Glutamatergic neuron (in vitro differentiated cells): ENCODE measurements at regions not wholly inside any gene's neighbourhood (a gene's known extent, or its start where the extent isn't known, plus 50 kb on each side); places are given as distances from the start of the nearest gene placed in this dataset.
"Not testable (repeated sequence)": the region's sequence is repeated elsewhere in the genome, so short reads cannot be mapped to it uniquely, and the experiment has no call there.

ENCODE experiments used
- DNase-seq: peaks from one replicate; pipeline ENCODE4 v3.0.0; 2022
- H3K27ac Mint-ChIP-seq: one replicate; pipeline ENCODE4 v1.8.0; 2020; ENCODE audit warnings: mild to moderate bottlenecking, mixed read lengths, inconsistent platforms; ENCODE audit not compliant: unreplicated experiment
- H3K27me3 Mint-ChIP-seq: one replicate; pipeline ENCODE4 v1.8.0; 2020; ENCODE audit warnings: mild to moderate bottlenecking, moderate library complexity, mixed read lengths, inconsistent platforms; ENCODE audit not compliant: unreplicated experiment
- H3K36me3 Mint-ChIP-seq: one replicate; pipeline ENCODE4 v1.8.0; 2020; ENCODE audit warnings: mild to moderate bottlenecking, mixed read lengths, inconsistent platforms; ENCODE audit not compliant: unreplicated experiment
- H3K4me1 Mint-ChIP-seq: one replicate; pipeline ENCODE4 v1.8.0; 2020; ENCODE audit warnings: mild to moderate bottlenecking, low read depth, mixed read lengths, inconsistent platforms; ENCODE audit not compliant: unreplicated experiment
- H3K4me3 Mint-ChIP-seq: one replicate; pipeline ENCODE4 v1.8.0; 2020; ENCODE audit warnings: mild to moderate bottlenecking, mixed read lengths, inconsistent platforms; ENCODE audit not compliant: unreplicated experiment
- H3K9me3 Mint-ChIP-seq: one replicate; pipeline ENCODE4 v1.8.0; 2020; ENCODE audit warnings: mild to moderate bottlenecking, moderate library complexity, mixed read lengths, inconsistent platforms; ENCODE audit not compliant: unreplicated experiment
- TF ChIP-seq, protein P1 (sequence below): fragments of 200-600 bp; sonication (generic); IDR thresholded peaks from one replicate; pipeline ENCODE4 v1.5.0; 2021; ENCODE audit not compliant: partially characterized antibody, unreplicated experiment

DNA sequence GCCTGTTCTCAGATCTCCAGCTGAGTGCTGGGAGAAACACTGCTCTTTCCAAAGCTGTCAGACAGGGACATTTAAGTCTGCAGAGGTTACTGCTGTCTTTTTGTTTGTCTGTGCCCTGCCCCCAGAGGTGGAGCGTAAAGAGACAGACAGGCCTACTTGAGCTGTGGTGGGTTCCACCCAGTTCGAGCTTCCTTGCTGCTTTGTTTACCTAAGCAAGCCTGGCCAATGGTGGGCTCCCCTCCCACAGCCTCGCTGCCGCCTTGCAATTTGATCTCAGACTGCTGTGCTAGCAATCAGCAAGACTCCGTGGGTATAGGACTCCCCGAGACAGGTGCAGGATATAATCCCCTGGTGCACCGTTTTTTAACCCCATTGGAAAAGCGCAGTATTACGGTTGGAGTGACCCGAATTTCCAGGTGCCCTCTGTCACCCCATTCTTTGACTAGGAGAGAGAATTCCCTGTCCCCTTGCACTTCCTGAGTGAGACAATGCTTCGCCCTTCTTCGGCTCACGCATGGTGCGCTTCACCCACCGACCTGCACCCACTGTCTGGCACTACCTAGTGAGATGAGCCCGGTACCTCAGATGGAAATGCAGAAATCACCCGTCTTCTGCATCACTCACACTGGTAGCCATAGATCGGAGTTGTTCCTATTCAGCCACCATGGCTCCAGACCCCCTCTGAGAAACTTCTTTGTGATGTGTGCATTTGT lies 650.3 kb upstream of the ALG10B start:
- Mint-ChIP-seq H3K27me3 (no peaks in the 10 kb centered on the region), H3K27ac (no peak overlapping the region), H3K9me3 (peaks cover 13% of the 10 kb centered on the region), H3K4me1 (no peaks in the 10 kb centered on the region), H3K4me3 (no peak overlapping the region), H3K36me3 (no peaks in the 10 kb centered on the region)
- DNase-seq = no peak
- TF ChIP-seq, protein P1, sequence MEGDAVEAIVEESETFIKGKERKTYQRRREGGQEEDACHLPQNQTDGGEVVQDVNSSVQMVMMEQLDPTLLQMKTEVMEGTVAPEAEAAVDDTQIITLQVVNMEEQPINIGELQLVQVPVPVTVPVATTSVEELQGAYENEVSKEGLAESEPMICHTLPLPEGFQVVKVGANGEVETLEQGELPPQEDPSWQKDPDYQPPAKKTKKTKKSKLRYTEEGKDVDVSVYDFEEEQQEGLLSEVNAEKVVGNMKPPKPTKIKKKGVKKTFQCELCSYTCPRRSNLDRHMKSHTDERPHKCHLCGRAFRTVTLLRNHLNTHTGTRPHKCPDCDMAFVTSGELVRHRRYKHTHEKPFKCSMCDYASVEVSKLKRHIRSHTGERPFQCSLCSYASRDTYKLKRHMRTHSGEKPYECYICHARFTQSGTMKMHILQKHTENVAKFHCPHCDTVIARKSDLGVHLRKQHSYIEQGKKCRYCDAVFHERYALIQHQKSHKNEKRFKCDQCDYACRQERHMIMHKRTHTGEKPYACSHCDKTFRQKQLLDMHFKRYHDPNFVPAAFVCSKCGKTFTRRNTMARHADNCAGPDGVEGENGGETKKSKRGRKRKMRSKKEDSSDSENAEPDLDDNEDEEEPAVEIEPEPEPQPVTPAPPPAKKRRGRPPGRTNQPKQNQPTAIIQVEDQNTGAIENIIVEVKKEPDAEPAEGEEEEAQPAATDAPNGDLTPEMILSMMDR = no peak

DNA sequence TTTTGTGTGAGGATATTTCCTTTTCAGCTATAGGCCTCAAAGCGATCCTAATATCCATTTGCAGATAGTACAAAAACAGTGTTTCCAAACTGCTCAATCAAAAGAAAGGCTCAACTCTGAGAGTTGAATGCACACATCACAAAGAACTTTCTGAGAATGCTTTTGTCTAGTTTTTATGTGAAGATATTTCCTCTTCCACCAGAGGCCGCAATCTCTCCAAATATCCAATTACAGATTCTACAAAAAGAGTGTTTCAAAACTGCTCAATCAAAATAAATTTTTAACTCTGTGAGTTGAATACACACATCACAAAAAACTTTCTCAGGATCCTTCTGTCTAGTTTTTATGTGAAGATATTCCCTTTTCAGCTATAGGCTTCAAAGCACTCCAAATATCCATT lies 648.0 kb upstream of the ALG10B start:
- not testable (repeated sequence) for H3K27ac Mint-ChIP-seq, H3K4me1 Mint-ChIP-seq, DNase-seq, H3K27me3 Mint-ChIP-seq, H3K36me3 Mint-ChIP-seq, H3K9me3 Mint-ChIP-seq, H3K4me3 Mint-ChIP-seq

DNA sequence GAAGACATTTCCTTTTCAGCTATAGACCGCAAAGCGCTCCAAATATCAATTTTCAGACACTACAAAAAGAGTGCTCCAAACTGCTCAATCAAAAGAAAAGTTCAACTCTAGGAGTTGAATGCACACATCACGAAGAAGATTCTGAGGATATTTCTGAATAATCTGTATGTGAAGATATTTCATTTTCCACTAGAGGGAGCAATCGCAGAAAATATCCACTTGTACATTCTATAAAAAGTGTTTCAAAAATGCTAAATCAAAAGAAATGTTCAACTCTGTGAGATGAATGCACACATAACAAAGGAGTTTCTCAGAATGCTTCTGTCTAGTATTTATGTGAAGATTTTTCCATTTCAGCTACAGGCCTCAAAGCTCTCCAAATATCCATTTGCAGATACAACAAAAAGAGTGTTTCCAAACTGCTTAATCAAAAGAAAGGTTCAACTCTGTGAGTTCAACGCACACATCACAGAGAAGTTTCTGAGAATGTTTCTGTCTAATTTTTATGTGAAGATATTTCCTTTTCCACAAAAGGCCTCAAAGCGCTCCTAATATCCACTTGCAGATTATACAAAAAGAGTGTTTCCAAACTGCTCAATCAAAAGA lies 643.8 kb upstream of the ALG10B start:
- DNase-seq = no peak
- Mint-ChIP-seq H3K9me3 (peaks cover 3% of the 10 kb centered on the region), H3K27me3 (no peaks in the 10 kb centered on the region), H3K4me3 (no peak overlapping the region), H3K36me3 (no peaks in the 10 kb centered on the region), H3K4me1 (no peaks in the 10 kb centered on the region), H3K27ac (no peak overlapping the region)
- TF ChIP-seq, protein P1 = peak; percentile 27

DNA sequence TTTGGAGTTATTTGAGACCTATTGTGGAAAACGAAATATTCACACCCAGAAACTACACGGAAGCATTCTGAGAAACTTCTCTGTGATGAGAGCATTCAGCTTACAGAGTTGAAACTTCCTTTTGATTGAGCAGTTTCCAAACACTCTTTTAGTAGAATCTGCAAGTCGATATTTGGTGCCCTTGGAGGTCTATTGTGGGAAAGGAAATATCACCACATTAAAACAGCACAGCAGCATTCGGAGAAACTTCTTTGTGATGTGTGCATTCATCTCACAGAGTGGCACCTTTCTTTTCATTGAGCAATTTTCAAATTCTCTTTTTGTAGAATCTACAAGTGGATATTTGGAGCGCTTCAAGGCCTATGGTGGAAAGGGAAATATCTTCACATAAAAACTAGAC lies 595.7 kb upstream of the ALG10B start:
- Mint-ChIP-seq H3K4me3 (no peak overlapping the region), H3K27me3 (no peaks in the 10 kb centered on the region), H3K4me1 (no peaks in the 10 kb centered on the region), H3K9me3 (no peaks in the 10 kb centered on the region), H3K36me3 (no peaks in the 10 kb centered on the region), H3K27ac (no peak overlapping the region)
- DNase-seq = no peak
- TF ChIP-seq, protein P1 = no peak

DNA sequence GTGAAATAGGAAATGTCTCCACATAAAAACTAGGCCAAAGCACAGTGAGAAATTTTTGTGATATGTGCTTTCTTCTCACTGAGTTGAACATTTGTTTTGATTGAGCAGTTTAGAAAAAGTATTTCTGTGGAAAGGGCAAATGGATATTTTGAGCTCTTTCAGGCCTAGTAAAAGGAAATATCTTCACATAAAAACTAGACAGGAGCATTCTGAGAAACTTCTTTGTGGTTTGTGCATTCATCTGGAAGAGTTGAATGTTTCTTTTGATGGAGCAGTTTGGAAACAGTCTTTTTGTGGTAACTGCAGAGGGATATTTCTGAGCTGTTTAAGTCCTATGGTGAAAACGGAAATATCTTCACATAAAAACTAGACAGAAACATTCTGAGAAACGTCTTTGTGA lies 582.7 kb upstream of the ALG10B start:
- Mint-ChIP-seq H3K4me1 (no peaks in the 10 kb centered on the region), H3K27me3 (no peaks in the 10 kb centered on the region), H3K9me3 (peaks cover 9% of the 10 kb centered on the region), H3K4me3 (no peak overlapping the region), H3K36me3 (no peaks in the 10 kb centered on the region), H3K27ac (no peak overlapping the region)
- DNase-seq = no peak
- TF ChIP-seq, protein P1 = no peak
